NCI-H1436 (cell line): ENCODE measurements at regions not wholly inside any gene's neighbourhood (a gene's known extent, or its start where the extent isn't known, plus 50 kb on each side); places are given as distances from the start of the nearest gene placed in this dataset.
"Not testable (repeated sequence)": the region's sequence is repeated elsewhere in the genome, so short reads cannot be mapped to it uniquely, and the experiment has no call there.

Source experiments
- DNase-seq: peaks from one replicate; lab custom pipeline; 2025; lab: John Stamatoyannopoulos, UW

DNA sequence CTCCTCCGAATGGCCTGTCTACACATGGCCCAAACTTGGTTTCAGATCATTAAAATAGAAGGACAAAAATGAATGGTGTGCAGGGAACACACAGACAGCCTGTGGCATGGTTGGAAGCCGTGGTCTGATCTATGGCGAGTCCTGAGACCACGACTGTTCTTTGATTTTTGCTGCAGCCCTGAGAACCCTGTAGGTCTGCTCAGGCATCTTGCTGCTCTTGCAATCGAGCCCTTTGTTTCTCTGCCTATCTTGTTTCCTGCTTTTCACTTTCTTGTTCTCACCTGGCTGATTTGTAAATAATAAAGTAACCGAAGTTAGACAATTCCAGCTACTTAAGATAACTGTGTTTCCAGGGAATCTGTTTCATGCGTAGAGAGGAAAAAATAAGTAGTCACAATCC is 54.1 kb upstream of the NBPF9 start:
- DNase-seq, result not testable (repeated sequence)

DNA sequence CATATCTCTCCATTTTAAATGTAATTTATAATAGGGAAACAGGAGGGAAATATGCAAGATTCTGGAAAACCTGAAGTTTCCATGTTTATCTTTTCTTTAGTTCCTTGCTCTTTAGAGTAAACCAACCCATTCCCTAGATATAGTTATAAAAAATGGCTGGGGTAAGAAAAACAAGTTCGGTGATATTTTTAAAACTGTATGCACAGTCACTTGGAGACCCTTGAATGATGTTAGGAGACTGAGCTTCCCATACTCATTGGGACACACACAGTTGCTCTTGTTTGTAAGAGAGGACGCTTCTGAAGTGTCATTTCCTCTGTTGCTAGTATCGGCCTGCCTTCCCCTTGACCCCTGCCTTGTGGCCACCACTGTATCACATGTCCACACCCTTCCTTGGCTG is 55.0 kb upstream of the NBPF9 start:
- not testable (repeated sequence) for DNase-seq

DNA sequence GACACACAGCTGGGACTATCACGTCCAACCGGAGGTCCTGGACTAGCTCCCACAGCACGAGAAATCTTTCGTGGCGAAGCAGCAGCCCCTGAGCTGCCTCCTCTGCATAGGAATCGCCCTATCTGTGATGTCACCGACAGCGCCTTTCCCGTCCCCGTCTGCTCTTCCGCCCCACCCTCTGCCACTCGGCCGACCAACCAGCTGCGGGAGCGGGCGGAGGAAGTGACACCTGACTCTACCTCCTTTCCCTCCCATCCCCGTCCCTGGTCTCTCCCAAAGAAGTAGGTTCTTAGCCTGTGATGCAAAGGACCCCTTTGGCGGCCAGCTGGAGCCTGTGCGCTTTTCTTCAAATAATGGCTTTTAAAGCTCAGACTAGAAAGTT is 59.7 kb upstream of the NBPF9 start:
- DNase-seq, result not testable (repeated sequence)

DNA sequence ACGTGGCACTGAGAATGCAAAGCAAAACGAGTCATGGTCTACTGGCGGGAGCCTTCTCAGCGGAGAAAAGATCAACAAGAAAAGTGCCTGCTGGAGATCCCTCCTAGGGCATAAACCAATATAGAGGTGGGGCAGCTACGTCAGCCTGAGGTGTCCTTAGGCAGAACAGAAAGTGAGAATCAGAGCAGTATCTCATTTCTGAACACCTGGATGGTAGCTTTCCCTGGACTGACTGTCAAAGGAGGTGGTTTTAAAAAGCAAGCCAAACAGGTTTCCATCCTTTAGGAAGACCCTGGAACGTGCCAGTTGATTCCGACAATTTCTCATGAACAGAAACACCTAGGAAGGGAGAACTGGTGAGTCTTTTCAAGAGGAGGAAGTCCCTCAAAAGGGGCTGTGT is 71.4 kb upstream of the NBPF9 start:
- not testable (repeated sequence) for DNase-seq

DNA sequence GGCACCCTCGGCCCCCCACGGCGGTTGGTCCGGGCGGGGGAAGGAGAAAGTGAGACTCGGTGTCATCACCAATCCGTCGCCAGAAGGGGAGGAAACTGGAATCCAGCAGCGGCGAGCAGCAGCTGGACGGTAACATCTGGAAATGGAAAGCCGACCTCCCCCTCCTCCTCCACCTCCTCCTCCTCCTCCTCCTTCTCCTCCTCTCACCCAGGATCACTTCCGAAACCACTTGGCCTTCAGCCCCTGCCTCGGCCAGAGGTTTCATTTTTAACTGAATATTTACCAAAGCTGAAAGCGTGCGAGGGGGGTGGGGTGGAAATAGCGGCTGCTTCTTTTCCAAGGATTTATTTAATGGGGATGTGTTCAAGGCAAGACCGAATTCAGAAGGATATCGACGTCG is 72.5 kb upstream of the NBPF9 start:
- DNase-seq, result not testable (repeated sequence)

DNA sequence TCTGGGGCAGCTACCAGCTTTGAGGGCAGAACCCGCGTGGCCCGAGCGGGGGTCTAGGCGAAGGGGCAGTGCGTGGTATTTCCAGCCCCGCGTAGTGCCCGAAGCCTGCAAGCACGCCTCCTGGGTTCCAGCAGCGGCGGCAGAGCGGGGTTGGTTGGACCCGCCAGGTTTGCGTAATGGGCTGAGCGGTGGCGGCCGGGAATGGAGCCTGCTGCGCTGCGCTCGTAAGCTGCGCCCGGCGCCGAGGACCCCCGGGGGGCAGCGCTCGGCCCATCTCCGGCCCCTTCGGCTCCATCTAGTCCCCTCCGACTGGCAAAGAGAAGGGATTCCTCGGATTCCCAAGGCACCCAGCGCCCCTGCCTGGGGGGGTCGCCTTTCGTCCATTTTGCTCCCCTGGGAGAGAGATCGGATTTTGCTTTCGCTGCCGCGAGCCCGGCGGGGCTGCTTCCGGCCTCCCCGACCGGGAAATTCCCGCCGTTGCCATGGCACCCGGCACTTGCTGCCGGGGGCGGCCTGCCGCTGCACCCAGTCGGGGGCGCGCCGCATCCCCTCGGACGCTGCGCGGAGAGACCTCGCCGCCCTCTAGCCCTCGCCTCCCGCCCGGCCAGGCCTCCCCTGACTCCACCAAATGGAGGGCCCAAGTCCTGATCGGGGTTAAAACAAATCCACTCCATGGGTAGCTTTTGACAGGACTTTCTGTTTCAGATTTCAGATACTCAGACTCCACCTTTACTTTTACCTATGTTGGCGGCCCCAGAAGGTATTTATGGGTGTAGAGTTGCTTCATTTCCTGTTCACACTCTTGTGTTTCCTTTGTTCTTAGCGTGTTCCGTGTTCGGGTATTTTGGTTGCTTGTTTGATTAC is 73.3 kb upstream of the NBPF9 start:
- peak; percentile 7 for DNase-seq

DNA sequence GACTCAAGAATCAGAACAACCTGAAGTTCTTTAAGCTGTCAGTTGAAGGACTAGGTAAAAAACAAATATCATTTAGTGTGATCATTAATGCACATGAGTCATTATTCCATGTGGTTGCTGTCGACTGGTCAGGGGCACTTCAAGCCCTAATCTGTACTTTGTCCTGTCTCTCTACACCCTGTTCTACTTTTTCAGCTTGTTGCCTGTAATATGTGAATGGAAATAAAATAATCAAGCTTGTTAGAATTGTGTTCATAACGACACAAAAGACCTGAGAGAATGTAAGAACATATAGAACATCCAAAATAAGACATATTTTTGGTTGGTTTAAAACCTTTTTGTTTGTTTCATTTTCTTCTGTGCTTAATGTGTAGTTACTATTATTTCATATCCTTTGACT is 87.4 kb upstream of the NBPF9 start:
- DNase-seq, result not testable (repeated sequence)

DNA sequence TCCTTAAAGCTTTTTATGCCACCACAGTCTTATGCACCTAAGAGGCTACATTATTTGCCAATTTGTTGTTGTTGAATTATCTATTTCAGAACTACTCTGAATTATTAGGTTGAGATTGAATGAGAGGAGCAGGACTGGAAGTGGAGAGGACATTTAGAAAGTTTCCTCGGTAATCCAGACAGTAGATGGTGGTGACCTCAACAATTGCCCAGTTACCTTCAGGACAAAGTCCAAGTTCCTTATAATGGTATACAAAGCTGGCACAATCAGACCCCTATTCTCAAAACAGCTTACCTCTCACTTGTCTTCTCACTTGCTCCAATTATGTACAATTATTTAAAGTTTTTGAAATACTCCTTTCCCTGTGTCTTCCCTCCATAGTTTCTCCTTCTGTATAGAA is 93.3 kb upstream of the NBPF9 start:
- DNase-seq, result not testable (repeated sequence)

DNA sequence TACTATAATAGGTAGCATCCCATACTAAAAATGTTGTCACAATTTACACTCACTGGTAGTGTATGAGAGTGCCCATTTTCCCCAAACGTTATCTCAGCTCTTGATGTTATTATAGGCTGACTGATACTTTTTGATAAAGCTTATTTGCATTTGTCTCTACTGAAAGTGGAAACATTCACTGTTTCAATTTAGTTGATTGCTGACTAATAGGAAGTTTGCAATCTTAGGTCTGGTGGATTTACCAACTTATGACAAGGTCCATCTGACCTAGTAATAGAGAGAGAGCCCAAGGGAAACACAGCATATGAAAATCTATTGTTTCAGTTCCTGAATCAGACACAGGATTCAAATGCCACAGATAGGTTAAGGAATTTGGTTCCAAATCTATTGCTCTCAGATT is 97.2 kb upstream of the NBPF9 start:
- DNase-seq, result not testable (repeated sequence)

GRCh38 chr1:149202283-149202682 is 98.9 kb upstream of the NBPF9 start:
- DNase-seq, result not testable (repeated sequence)

- not testable (repeated sequence) for DNase-seq
Measured at GRCh38 chr1:149204396-149204795, 101.0 kb upstream of the NBPF9 start.

DNA sequence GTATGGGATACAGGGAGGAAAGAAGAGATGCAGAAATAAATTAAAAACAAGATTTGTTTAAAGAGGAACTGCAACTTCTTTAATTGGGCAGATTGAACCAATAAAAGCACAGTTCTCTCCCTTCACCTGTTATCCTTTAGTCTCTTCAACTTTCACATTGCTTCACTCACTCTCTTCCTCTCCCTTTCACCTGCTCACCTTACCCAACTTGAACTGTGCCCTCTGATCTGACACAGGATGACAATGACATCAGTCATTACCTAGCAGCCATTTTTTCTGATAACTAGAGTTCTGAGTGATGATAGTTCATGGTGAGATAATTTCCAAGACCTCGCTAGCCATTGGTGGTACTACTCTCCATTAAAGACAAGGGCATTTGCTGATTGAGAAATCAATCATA is 105.5 kb upstream of the NBPF9 start:
- DNase-seq, result not testable (repeated sequence)

DNA sequence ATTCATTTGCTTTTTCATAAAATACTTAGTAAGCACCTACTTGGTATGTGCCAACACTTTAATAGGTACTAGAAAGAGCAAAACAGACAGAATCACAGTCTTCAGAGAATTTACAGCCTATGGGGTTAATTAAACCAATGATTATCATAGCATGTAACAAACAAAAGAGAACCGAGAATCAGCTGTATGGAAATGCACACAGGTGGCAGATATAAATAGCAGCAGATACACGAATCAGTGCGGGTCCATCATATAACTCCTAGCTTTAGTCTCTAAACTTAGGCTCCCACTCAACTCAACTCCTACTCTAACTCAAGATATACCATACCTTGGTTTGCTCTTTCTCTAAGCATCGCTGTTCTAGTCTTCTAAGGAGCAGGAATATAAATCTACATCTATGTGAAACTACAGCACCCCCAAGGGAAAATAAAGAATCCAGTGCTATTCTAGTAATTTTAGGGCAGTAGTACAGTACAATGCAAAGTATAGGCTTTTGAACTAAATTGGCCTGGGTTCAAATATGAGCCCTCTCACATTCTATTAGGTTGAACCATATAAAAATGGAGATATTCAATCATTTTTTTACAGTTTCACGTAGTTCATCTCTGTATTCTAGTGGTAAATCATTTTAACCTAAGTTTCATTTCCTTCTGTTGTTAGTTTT is 108.5 kb upstream of the NBPF9 start:
- DNase-seq, result not testable (repeated sequence)

GRCh38 chr1:149212946-149213345 is 109.6 kb upstream of the NBPF9 start:
- not testable (repeated sequence) for DNase-seq

- not testable (repeated sequence) for DNase-seq
Measured at GRCh38 chr1:149213673-149214072, 110.3 kb upstream of the NBPF9 start.

DNA sequence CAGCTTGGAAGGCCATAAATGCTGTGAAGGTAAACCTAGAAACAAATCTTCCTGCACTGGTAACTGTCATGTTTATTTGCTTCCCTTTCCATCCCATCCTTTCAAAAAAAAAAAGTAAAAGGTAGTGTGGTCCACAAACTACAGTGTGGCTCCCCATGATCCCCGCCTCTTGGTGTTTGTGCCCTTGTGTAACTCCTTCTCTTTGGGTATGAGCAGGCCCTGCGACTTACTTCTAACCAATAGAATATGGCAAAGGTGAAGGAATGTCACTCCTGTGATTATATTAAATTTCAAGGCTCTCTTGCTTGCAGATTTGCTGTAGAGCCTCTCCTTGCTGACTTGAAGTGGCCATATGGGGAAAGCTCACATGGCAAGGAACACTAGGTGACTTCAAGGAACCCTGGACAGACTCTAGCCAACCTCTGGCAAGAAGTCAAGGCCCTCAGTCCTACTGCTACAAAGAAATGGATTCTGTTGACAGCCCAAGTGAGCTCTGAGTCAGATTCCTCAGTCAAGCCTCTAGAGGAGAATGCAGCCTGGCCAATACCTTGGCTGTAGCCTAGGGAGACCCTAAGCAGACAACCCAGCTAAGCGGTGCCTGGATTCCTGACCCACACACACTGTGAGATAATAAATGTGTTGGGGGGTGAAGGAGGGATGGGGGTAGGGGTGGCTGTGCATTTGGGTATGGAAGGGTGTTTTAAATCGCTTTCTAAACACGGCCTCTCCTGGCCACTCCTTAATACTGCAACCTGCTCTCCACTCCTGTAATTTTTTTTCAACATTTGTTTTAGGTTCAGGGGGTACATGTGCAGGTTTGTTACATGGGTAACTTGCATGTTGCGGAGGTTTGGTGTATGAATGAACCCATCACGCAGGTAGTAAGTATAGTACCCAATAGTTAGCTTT is 115.0 kb upstream of the NBPF9 start:
- DNase-seq, result not testable (repeated sequence)

- DNase-seq, result not testable (repeated sequence)
Measured at GRCh38 chr1:149219539-149219938, 116.2 kb upstream of the NBPF9 start.

DNA sequence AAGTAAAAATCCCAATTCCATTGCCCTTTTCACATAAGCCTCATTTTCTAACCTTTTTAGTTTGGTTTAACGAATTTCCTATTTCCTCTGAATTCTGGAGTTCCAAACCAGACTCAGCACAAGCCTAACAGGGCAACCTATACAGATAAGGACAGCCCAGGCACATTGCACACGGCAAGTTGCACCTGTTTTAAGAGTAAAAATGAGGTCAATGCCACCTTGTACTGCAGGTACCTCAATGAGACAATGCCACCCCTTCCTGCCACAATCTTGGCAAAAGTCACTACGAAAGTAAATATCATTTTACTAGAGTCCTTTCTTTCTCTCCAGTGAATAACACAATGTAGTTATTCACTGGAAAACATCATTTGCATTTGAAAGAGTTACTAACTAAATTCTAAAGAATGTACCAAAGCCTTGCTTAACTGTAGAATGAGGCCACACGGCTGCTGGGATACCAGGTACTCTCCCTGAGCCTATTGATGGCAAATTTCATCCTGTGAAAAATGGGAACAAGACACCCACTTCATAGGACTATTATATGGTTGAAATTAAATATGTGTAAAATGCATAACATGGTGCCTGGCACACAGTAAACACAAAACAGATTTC is 117.2 kb upstream of the NBPF9 start:
- not testable (repeated sequence) for DNase-seq

GRCh38 chr1:149227933-149228665 is 124.7 kb upstream of the NBPF9 start:
- not testable (repeated sequence) for DNase-seq

DNA sequence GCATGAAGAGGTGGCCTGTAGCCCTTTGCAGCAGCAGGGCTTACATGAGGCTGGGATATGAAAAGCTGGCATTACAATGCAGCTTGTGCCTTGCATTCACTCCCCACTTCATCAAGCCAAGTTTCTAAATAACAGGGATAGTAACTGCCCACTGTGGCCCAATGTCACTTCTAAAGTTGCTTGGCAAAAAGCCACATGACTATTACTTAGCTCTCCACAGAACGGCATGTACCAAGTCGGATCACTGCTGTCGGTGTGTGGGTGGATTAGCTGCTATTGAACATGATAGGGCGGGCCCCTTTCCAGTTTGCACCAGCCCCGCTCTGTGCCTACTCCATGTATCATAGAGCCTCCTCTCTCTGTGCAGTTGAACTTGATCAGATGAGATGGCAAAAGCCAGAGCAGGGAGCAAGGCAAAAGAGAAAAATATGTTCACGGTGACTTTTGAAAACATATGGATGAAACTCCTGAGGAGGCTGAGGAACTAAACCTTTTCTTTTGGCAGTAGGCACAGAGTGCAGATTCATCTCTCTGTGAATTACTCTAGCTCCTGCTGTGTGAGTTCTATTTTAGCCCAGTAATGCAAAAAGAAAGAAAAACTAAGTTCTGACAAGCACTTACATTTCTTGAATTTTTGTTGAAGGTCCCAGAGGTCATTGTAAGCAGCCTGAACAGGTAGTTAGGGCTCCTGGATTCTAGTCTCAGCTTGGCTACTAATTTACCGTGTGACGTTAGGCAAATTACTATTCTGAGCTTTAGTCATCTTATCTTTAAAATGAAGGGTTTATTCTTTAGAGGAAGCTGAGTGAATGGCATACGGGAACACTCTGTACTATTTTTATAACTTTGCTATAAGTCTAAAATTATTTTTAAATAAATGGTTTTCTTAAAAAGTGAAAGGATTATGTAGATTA is 125.6 kb upstream of the NBPF9 start:
- DNase-seq, result not testable (repeated sequence)
